Hepatocyte (in vitro differentiated cells): ENCODE measurements at regions not wholly inside any gene's neighbourhood (a gene's known extent, or its start where the extent isn't known, plus 50 kb on each side); places are given as distances from the start of the nearest gene placed in this dataset.

ENCODE experiments used
- CTCF ChIP-seq: fragments of 200-600 bp; sonication (generic); IDR thresholded peaks from 2 replicates; pipeline ENCODE4 v1.5.1; 2016; ENCODE audit warnings: antibody characterized with exemption, mild to moderate bottlenecking; ENCODE audit not compliant: poor library complexity
- EZH2phosphoT487 ChIP-seq: fragments of 200-600 bp; sonication (generic); IDR thresholded peaks from one replicate; pipeline ENCODE4 v1.6.1; 2018; ENCODE audit warnings: antibody characterized with exemption, mild to moderate bottlenecking, low read depth, moderate library complexity; ENCODE audit not compliant: unreplicated experiment, severe bottlenecking

DNA sequence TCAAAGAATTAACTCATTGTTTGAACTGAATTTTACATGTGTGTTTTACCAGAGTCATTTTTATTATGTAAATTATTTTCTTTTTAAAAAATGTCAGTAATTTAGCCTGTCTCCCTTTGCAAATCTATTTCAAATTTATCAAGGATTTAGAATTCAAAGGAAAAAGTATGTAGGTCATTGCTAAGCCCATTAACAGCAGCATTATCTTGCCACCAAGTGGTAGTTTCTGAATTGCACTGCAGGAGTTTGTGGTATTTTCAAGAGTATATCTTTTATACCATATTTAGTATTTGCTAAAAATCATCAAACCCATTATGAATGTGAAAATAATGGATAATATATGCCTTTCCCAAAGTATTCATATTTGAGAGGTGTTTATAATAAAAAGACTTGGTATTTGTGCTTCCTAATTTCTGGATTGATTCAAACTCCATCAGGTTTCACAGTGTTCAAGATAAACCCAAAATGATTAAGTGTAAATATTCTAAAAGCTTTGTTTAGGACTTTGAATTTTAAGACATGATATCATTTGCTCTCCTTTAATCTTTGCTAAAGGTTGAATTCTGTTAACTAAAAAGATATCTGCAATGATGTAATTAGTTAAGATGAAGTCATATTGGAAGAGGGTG is 711.4 kb downstream of the FSCB start:
- TF ChIP-seq CTCF (peak; percentile 79), EZH2phosphoT487 (no peak)
